Femur (tissue), 1 donor: ENCODE measurements at regions not wholly inside any gene's neighbourhood (a gene's known extent, or its start where the extent isn't known, plus 50 kb on each side); places are given as distances from the start of the nearest gene placed in this dataset.
"Not testable (repeated sequence)": the region's sequence is repeated elsewhere in the genome, so short reads cannot be mapped to it uniquely, and the experiment has no call there.

Source experiments
- DNase-seq: peaks from one replicate; pipeline ENCODE4 v3.0.0-alpha.2; 2017

DNA sequence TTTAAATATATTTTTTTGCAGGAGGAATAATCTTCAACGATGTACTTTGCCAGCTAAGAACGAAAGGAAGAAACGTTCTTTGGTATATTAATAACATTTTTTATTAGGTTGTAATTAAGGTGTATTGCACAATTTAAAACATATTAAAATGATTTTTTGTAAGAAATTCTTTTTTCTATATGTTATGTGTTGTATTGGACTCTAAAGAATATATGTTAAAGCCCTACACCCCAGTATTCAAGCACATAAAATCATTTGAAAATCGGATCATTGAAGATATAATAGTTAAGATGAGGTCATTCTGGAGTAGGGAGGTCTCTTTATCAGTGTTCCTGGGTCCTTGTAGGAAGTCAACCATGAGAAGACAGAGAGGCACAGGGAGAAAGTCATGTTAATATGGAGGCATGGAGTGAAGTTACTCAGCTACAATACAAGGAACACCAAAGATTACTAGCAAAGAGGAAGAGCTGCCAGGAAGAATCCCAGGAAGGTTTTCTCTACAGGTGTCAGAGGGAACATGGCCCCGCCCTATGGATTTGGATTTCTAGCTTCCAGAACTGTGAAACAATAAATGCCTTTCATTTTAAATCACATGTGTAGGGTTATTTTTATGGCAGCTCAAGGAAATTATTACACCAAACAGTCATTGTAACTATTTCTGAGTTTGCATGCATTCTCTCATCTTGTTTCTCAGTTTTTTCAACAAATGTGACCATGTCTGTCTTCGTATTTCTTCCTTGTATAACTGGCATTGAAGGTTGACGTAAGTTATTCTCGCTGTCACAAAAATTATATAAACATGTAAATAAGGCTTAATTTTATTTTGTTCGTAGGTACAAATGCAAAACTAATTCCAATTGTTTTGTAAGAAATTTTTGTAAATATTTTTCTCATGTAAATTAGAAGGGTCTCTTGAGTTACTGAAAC, 75.4 kb upstream of the VPREB1 start:
- DNase-seq, result no peak

DNA sequence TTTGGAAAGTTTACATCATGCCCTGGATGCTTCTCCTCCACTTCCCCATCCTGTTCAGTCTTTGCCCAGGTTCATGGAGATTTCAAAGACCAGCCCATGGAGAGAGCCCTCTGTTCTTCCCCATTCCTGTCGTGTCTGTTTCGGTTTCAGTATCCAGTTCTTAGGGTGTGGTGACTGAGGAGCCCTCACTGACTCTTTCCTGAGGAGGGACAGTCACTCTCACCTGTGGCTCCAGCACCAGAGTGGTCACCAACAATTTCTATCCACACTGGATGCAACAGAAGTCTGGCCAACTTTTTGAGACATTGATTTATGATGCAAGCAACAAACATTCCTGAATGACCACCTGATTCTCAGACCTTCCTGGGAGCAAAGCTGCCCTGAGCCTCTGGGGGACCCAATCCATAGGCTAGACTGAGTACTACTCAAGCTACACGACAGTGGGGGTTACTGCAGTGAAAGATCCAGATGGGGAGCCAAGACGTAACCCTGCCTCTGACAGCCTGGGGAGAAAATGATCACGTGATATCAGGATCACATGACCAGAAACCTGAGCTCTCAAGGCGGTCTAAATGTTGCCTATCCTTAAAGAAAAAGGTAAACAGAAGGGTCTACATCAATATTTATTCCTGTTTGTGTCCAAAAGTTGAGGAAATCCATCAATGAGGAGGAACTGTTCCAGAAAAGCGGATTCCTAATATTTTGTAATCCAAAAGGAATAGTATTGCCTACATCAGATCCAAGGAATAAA, 76.2 kb upstream of the VPREB1 start:
- no peak for DNase-seq

- DNase-seq, result peak; percentile 30
These were observed 76.8 kb upstream of the VPREB1 start for GRCh38 chr22:22167791-22168189.

- DNase-seq, result no peak
These were observed 77.5 kb upstream of the VPREB1 start for GRCh38 chr22:22166941-22167713.

DNA sequence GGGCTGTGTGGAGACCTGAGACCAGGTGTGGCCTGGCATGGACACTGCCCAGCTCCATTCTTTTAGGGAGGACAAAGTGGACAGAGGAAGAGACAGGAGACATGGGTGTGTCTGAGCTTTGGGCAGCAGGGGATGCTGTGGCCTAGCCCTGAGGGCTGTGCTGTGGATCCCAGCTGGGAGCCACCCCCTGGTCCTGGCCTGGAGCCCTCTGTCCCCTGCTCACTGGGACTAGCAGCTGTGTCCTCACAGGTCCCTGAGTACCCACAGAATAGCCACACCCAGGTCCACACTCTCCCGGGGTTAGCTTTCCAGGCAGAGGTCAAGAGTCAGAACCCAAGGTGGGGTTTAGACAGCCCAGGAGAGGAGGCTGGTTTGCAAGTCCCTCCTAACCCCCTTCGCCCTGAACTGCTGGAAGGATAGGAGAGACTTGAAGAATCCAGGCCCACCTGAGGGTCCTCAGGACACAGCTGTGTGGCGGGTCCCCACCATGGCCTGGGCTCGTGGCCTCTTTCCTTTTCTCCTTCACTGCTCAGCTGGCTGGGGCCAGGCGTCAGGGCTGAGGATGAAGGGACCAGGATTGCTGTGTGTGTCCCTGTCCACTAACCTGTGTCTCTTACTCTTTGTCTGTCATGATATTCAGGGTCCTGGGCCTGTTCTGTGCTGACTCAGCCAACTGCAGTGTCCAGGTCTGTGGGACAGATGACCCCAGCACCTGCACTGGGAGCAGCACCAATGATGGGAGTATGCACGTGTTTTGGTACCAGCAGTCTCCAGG, 78.5 kb upstream of the VPREB1 start:
- DNase-seq, result no peak

DNA sequence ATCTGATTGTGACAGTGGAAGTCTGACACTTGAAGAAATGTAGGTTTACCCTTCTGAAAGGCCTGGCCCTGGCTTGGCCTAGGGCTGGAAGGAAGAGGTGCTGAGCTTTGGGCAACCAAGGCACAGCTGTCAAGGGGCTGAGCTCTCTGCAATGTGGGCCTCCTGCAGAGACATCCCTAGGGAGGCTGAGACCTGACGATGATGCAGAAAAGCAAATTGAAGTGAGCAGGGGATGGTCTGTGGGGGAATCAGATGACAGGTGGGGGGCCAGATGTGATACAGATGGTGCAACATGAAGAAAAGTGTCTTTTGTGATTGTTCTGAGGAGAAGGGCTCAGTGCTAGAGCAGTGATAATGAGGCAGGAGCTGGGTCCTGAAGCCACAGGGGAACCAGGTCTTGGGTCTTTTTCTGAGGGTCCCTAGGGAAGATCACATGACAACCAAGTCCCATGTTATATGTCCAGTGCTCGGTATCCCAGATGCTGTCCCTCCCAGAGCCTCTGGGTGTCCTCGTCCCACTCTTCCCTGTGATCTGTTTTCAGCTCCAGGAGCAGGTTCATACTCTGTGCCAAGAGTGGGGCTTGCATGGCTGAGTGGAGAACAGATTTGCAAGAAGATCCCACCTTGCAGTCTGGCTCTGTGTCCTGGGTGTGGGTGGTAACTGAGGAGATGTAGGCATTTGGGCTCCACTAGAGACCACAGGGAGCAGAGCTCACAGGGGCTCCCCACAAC, 79.9 kb upstream of the VPREB1 start:
- peak; percentile 25 for DNase-seq

DNA sequence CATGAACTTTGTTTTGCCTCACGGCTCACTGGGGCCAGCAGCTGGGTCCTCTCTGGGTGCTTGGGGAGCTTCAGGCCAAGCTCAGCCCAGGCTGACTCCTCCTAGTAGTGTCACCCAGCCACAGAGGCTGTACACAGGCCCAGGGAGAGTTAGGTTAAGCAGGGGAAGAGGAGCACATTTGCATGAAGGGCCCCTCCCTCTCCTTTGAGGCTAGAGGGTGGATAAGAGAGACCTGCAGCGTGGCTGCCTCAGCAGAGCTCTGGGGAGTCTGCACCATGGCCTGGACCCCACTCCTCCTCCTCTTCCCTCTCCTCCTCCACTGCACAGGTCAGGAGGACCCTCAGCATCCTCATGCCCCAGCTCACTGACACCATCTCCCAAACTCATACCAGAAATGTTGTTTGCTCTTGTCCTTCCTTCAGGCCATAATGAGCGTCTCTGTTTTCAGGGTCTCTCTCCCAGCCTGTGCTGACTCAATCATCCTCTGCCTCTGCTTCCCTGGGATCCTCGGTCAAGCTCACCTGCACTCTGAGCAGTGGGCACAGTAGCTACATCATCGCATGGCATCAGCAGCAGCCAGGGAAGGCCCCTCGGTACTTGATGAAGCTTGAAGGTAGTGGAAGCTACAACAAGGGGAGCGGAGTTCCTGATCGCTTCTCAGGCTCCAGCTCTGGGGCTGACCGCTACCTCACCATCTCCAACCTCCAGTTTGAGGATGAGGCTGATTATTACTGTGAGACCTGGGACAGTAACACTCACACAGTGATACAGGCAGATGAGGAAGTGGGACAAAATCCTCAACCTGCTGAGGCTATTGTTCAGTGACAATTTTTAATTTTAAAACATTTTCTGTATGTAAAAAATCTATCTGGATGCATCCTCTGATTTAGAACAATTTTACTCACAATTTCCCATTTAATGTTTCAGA, 82.4 kb upstream of the VPREB1 start:
- DNase-seq, result no peak

- not testable (repeated sequence) for DNase-seq
These were observed 83.8 kb upstream of the VPREB1 start for GRCh38 chr22:22160768-22161167.

DNA sequence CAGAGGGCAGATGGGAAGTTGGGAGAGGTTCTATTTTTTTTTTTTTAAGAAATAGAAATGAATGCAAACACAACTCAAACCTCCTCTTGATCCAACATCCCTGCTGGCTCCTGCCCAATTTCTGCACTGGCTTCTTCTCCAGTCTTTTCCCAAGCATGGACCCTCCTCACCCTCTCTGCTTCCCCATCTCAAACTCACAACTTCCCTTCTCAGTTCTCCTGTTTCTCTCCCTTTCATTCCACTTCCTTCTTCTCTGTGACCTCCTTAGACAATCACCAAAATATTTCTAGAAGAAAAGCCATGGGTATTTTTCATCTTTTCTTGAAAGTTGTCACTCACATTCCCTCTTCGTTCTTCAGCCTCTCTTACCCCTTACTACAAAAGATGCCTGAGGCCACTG, 85.2 kb upstream of the VPREB1 start:
- no peak for DNase-seq

- DNase-seq, result no peak
These were observed 85.6 kb upstream of the VPREB1 start for GRCh38 chr22:22158965-22159364.

DNA sequence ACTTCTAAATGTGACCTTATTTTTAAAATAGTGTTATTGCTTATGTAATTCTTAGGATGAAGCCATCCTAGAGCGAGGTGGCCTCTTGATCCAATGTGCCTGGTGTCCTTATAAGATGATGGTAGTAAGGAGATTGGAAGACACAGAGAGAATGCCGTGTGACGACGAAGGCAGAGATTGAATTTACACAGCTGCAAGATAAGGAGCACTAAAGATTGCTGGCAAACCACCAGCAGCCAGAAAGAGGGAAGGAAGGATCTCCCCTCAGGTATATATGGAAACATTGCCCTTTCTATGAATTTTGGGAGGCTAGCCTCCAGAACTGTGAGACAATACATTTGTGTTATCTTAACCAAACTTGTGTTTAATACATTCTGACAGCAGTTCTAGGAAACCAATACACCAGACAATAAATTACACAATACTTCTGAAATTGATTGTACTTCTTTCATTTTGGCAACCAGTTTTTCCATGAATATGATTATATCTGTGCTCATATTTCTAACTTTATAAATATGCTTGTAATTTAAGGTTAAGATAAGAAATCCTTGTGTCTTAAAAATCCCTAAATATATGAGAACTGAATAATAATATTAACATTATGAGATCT, 86.3 kb upstream of the VPREB1 start:
- no peak for DNase-seq

- DNase-seq, result no peak
These were observed 87.2 kb upstream of the VPREB1 start for GRCh38 chr22:22157348-22157725.

DNA sequence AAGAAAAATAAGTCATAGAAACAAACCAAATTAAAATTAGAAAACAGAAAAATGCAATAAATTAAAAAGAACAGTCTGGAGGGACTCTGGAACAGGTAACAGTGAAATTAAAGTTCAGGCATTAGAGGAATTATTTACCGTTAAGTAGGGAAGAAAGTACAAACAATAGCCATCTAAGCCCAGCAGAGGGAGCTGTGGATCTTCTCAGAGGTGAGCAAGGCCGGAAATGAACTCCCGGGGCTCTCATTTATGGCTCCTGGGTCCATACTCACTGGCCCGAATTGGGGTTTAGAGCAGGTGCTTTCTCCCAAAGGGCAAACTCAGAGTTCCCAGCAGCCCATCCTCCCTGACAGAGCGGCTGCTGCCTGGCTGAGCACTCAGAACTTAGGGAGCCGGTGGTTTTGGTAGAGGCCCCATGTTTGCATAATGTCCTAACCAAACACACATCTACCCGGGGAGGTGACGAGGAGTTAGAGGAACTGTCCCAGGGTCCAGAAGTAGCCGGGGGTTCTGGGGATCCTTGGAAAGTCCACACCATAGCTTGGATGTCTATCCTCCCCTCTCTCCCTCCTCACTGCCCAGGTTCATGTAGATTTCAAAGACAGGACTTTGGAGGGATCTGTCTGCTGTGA, 87.8 kb upstream of the VPREB1 start:
- DNase-seq, result peak; percentile 43

- DNase-seq, result no peak
These were observed 88.3 kb upstream of the VPREB1 start for GRCh38 chr22:22156348-22156715.

DNA sequence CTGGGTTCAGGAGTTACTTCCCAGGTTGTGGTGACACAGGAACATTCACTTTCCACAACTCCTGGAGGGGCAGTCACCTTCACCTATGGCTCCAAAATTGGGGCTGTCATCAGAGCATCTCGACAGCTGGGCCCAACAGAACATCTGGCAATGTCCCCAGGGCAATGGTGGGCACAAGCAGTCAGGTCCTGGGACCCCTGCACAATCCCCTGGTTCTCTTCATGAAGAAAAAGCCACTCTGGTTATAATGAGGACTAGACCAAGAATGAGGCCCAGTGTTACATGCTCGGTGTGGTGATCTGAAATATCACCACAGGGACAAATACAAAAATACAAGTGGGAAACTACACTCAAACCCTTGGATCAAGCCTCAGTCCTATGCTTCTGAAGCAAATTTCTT, 89.0 kb upstream of the VPREB1 start:
- no peak for DNase-seq

GRCh38 chr22:22155146-22155545, 89.4 kb upstream of the VPREB1 start:
- DNase-seq, result no peak

DNA sequence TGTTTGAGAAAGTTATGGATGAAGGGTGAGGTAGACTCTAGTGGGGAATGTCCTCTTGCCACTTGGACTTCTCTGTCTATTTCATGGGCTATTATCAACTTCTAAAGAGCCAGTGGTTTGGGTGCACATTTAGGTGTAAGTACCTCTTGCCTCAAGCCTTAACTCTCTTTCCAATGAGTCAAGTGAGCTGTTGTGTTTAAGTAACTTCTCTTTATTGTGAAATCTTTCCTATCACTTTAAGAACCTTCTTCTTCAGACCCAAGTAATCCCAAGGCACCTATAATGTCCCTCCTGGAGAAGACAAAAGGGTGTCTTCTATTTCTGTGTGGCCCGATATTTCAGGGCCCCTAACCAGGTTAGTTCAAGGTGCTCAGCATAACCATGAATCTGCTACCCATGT, 90.5 kb upstream of the VPREB1 start:
- no peak for DNase-seq

GRCh38 chr22:22151308-22151707, 93.3 kb upstream of the VPREB1 start:
- DNase-seq, result no peak

DNA sequence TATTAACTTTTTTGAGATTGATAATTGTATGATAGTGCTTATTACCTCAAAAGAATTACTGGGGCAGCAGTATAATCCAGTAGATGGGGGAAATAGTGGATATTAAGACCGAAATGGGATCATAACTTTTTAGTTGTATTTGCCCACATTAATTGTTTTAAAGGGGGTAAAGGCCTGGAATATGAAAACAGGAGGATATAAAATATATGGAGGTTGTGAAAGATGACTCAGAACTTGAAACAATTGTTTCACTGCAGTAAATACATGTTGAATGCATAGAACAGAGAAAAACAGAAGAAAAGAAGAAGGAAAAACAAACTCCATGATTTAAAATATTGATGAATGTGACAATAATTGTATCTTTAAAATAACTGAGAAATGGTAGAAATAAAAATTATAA, 94.1 kb upstream of the VPREB1 start:
- DNase-seq, result no peak

DNA sequence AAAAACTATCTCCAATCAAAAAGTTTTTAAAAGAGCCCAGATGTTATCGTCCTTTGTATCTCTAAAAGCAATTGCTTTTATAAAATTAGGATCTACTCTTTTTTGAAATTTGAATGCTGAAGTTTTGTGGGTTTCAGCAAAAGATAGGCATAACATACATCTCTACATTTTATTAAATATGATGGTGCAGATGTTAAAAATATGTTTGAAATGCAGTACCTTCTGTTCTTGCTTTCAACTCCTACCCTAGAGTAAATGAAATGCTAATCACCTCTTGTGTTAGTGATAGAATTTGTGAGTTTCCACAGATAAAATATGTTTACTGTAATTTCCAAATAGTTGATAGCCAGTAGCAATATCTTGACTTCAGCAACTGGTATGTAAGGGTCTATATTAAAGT, 95.7 kb upstream of the VPREB1 start:
- no peak for DNase-seq
